Natural killer cell (primary cell): ENCODE measurements at regions not wholly inside any gene's neighbourhood (a gene's known extent, or its start where the extent isn't known, plus 50 kb on each side); places are given as distances from the start of the nearest gene placed in this dataset.

ENCODE experiments used
- ATAC-seq, 3 donors: fragments of 150-1000 bp in 2 of 3; fragments of 200-7000 bp in 1 of 3; cut with Tn5 transposase; 1 replicate in 1 of 3; 2 replicates in 2 of 3; pipeline ENCODE4 v1.10.0; 2021; ENCODE audit warnings: mild to moderate bottlenecking in 2 of 3, moderate library complexity in 2 of 3
- DNase-seq, 2 donors: peaks; one replicate each; pipeline versions ENCODE4 v3.0.0 to v3.0.0-alpha.2; 2013 to 2021; ENCODE audit warnings: mixed read lengths in 1 of 2
- H3K27ac ChIP-seq: one replicate; pipeline ENCODE4 v1.5.1; 2013; ENCODE audit warnings: mild to moderate bottlenecking, low read length
- H3K27me3 ChIP-seq: one replicate; pipeline ENCODE4 v1.6.1; 2013; ENCODE audit warnings: low read length; ENCODE audit not compliant: control insufficient read depth, insufficient read depth
- H3K36me3 ChIP-seq: one replicate; pipeline ENCODE4 v1.6.1; 2013; ENCODE audit warnings: low read length; ENCODE audit not compliant: control insufficient read depth, insufficient read depth
- H3K4me1 ChIP-seq: one replicate; pipeline ENCODE4 v1.6.1; 2013; ENCODE audit warnings: low read length; ENCODE audit not compliant: control insufficient read depth, insufficient read depth
- H3K4me3 ChIP-seq: one replicate; pipeline ENCODE4 v1.5.1; 2013; ENCODE audit warnings: low read length
- H3K9me3 ChIP-seq: one replicate; pipeline ENCODE4 v1.6.1; 2013; ENCODE audit warnings: low read length; ENCODE audit not compliant: control insufficient read depth, insufficient read depth
- H3K27ac Mint-ChIP-seq, 2 donors: one replicate each; pipeline ENCODE4 v1.8.0; 2022; ENCODE audit warnings: mild to moderate bottlenecking in 2 of 2, mixed read lengths in 2 of 2, moderate library complexity in 1 of 2
- H3K27me3 Mint-ChIP-seq, 2 donors: one replicate each; pipeline ENCODE4 v1.8.0; 2022; ENCODE audit warnings: low read depth in 2 of 2, mixed read lengths in 2 of 2
- H3K36me3 Mint-ChIP-seq: one replicate; pipeline ENCODE4 v1.8.0; 2022; ENCODE audit warnings: mixed read lengths
- H3K4me1 Mint-ChIP-seq, 2 donors: one replicate each; pipeline ENCODE4 v1.8.0; 2022; ENCODE audit warnings: mixed read lengths in 2 of 2
- H3K4me3 Mint-ChIP-seq: one replicate; pipeline ENCODE4 v1.8.0; 2022; ENCODE audit warnings: mild to moderate bottlenecking, moderate library complexity, mixed read lengths
- H3K9me3 Mint-ChIP-seq, 2 donors: one replicate each; pipeline ENCODE4 v1.8.0; 2022; ENCODE audit warnings: mixed read lengths in 2 of 2
- CTCF ChIP-seq: fragments of 200-600 bp; IDR thresholded peaks from one replicate; pipeline ENCODE4 v1.8.0; 2022; ENCODE audit warnings: antibody characterized with exemption
- WGBS: methylation state at CpG from one replicate; pipeline ENCODE4 v1.1.7; 2013; ENCODE audit warnings: missing lambda C conversion rate; ENCODE audit not compliant: insufficient coverage; 5-methylcytosine and 5-hydroxymethylcytosine counted together
- intact Hi-C: fragments of 100-400 bp; cut with micrococcal nuclease; formaldehyde crosslinking; loops from one replicate; pipeline ENCODE4 v1.14.2; 2022

DNA sequence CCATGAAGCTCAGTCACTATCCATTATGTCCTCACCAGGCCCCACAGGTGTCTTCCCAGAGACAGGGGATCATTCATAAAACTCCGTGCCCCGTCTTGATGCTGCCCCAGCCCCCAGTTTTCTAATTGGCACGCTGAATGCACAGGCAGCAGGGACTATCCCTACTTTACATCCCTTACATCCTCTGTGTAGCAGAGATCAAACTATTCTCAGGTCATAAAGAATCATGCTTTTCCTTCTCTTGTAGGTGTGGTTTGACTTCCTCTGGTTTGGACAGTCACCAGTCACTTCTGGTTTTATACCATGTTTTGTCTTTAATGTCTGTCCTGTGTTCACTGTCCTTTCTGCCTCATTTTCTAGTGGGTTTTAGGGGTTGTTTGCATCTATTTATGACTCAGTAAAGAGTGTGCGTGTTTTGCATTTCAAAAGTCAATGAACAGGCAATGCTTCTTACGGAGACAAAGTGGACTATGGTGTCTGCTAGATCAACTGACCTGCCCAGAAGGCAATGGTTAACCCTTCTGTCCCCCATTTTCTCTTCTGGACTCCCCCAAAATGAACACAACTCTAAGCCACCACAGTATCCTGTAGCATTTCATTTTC, 140.4 kb upstream of the NPVF start:
- Histone ChIP-seq H3K4me1 (no peaks in the 10 kb centered on the region), H3K9me3 (peaks cover 3% of the 10 kb centered on the region), H3K27ac (no peak overlapping the region), H3K4me3 (no peak overlapping the region), H3K27me3 (no peaks in the 10 kb centered on the region), H3K36me3 (no peaks in the 10 kb centered on the region)
- ATAC-seq (no peak), DNase-seq (no peak)
- WGBS = 73% methylated on average over 5 of the region's 5 CpGs
- TF ChIP-seq CTCF = no peak
- Mint-ChIP-seq H3K4me1 (no peaks in the 10 kb centered on the region), H3K27ac (no peak overlapping the region), H3K9me3 (peaks cover 6 to 11% of the 10 kb centered on the region in 2 donors), H3K27me3 (peaks cover 16 to 21% of the 10 kb centered on the region in 2 donors), H3K36me3 (peaks cover 13% of the 10 kb centered on the region), H3K4me3 (no peak overlapping the region)
- intact Hi-C loops = no loop called here

DNA sequence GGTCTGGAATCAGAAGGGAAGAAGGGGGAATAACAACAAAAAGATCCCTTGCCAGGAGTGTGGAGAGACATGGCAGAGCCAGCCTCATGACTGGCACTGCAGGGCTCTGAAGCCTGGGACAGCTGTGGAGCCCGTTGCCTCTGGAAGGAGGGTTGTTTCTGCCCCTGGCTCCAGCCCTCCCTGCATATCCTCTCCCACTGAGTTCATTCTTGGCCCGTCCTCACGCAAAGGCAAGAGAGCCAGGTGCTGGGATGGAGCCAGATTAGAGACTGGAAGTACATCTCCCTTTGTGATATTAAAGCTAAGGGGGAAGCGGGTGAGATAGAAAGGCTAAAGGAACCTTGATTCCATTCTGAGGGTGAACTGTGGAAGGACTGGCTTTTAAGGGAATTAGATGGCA, 141.5 kb upstream of the NPVF start:
- Histone ChIP-seq H3K4me3 (no peak overlapping the region), H3K9me3 (peaks cover 3% of the 10 kb centered on the region), H3K36me3 (no peaks in the 10 kb centered on the region), H3K27ac (no peak overlapping the region), H3K4me1 (no peaks in the 10 kb centered on the region), H3K27me3 (no peaks in the 10 kb centered on the region)
- no peak for DNase-seq
- H3K9me3 Mint-ChIP-seq = peaks cover 6 to 11% of the 10 kb centered on the region in 2 donors
- peaks cover 13% of the 10 kb centered on the region for H3K36me3 Mint-ChIP-seq
- no peak overlapping the region for H3K27ac Mint-ChIP-seq
- WGBS = 91% methylated on average over 4 of the region's 4 CpGs
- no peak for ATAC-seq
- no peaks in the 10 kb centered on the region for H3K4me1 Mint-ChIP-seq
- H3K4me3 Mint-ChIP-seq = no peak overlapping the region
- peaks cover 16 to 21% of the 10 kb centered on the region in 2 donors for H3K27me3 Mint-ChIP-seq
- intact Hi-C loops = no loop called here
- no peak for TF ChIP-seq CTCF

DNA sequence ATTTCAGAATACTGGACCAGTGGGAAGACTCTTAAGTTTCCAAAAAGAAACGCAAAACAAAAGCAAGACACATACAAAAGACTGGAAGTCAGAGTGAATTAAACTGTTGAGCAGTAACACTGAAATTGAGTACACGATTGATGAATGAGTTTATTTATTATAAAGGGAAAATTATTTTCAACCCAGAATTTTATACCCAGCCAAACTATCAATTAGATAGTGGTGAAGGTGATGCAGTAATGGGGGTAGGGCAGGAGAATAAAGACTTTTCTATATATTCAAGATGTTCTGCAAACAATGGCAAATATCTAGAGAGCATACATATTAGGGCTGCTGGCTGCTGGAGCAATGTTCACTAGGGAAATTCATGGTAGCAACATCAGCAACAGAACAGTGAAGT, 143.7 kb upstream of the NPVF start:
- H3K27ac Mint-ChIP-seq = no peak overlapping the region
- H3K27me3 Mint-ChIP-seq = peaks cover 15 to 23% of the 10 kb centered on the region in 2 donors
- Histone ChIP-seq H3K4me3 (no peak overlapping the region), H3K27me3 (no peaks in the 10 kb centered on the region), H3K9me3 (peaks cover 3% of the 10 kb centered on the region), H3K4me1 (no peaks in the 10 kb centered on the region), H3K27ac (no peak overlapping the region), H3K36me3 (no peaks in the 10 kb centered on the region)
- H3K9me3 Mint-ChIP-seq = peaks cover 6 to 11% of the 10 kb centered on the region in 2 donors
- DNase-seq = no peak
- H3K4me3 Mint-ChIP-seq = no peak overlapping the region
- no peaks in the 10 kb centered on the region for H3K4me1 Mint-ChIP-seq
- intact Hi-C loops = no loop called here
- no peak for TF ChIP-seq CTCF
- peaks cover 13% of the 10 kb centered on the region for H3K36me3 Mint-ChIP-seq
- no peak for ATAC-seq
- WGBS = no CpG with 5 or more reads among the region's 2 CpGs
